ENCODE measurements at regions not wholly inside any gene's neighbourhood (a gene's known extent, or its start where the extent isn't known, plus 50 kb on each side); places are given as distances from the start of the nearest gene placed in this dataset.

- CTCF ChIA-PET = no interaction called here
- no peak for TF ChIP-seq CTCF (conservative IDR thresholded peaks at IDR 0.05; ENCODE audit: low read depth)
- POLR2A ChIA-PET (ENCODE audit: low non-redundant PET) = no interaction called here
- no peak overlapping the region for H3K27ac ChIP-seq
- DNase-seq (ENCODE audit: low spot score) = no peak
These were observed 75.7 kb downstream of the JRKL start for GRCh38 chr11:96465512-96465911.

GRCh38 chr11:96466607-96467006 lies 76.8 kb downstream of the JRKL start:
- TF ChIP-seq CTCF (conservative IDR thresholded peaks at IDR 0.05; ENCODE audit: low read depth) = no peak
- no peak for DNase-seq (ENCODE audit: low spot score)
- ChIA-PET CTCF (interaction anchor here (0.7 kb wide), 1 partner anchor 245 kb away, joined by 3 read pairs; no protein-coding TSS in a partner anchor), POLR2A (ENCODE audit: low non-redundant PET) (no interaction called here)
- H3K27ac ChIP-seq = no peak overlapping the region

- CTCF ChIA-PET = no interaction called here
- DNase-seq (ENCODE audit: low spot score) = no peak
- H3K27ac ChIP-seq = no peak overlapping the region
- POLR2A ChIA-PET (ENCODE audit: low non-redundant PET) = no interaction called here
- TF ChIP-seq CTCF (conservative IDR thresholded peaks at IDR 0.05; ENCODE audit: low read depth) = no peak
These were observed 80.0 kb downstream of the JRKL start for GRCh38 chr11:96469776-96470175.

GRCh38 chr11:96470521-96470920 lies 80.7 kb downstream of the JRKL start:
- DNase-seq (ENCODE audit: low spot score) = no peak
- no peak for TF ChIP-seq CTCF (conservative IDR thresholded peaks at IDR 0.05; ENCODE audit: low read depth)
- ChIA-PET POLR2A (ENCODE audit: low non-redundant PET) (no interaction called here), CTCF (no interaction called here)
- H3K27ac ChIP-seq = no peak overlapping the region

- ChIA-PET CTCF (interaction anchor here (0.6 kb wide), 1 partner anchor 8 kb away, joined by 3 read pairs; no protein-coding TSS in a partner anchor), POLR2A (ENCODE audit: low non-redundant PET) (no interaction called here)
- TF ChIP-seq CTCF (conservative IDR thresholded peaks at IDR 0.05; ENCODE audit: low read depth) = no peak
- DNase-seq (ENCODE audit: low spot score) = no peak
- H3K27ac ChIP-seq = no peak overlapping the region
These were observed 82.3 kb downstream of the JRKL start for GRCh38 chr11:96472085-96472484.

- DNase-seq (ENCODE audit: low spot score) = no peak
- no peak overlapping the region for H3K27ac ChIP-seq
- ChIA-PET CTCF (no interaction called here), POLR2A (ENCODE audit: low non-redundant PET) (no interaction called here)
- TF ChIP-seq CTCF (conservative IDR thresholded peaks at IDR 0.05; ENCODE audit: low read depth) = no peak
These were observed 84.5 kb downstream of the JRKL start for GRCh38 chr11:96474263-96474662.

GRCh38 chr11:96481204-96481603 lies 91.4 kb downstream of the JRKL start:
- ChIA-PET CTCF (interaction anchor here (1.7 kb wide), 1 partner anchor 17 kb away, joined by 17 read pairs; no protein-coding TSS in a partner anchor), POLR2A (ENCODE audit: low non-redundant PET) (no interaction called here)
- no peak for DNase-seq (ENCODE audit: low spot score)
- no peak overlapping the region for H3K27ac ChIP-seq
- no peak for TF ChIP-seq CTCF (conservative IDR thresholded peaks at IDR 0.05; ENCODE audit: low read depth)

Measured in RWPE1 (cell line).